ENCODE measurements at regions not wholly inside any gene's neighbourhood (a gene's known extent, or its start where the extent isn't known, plus 50 kb on each side); places are given as distances from the start of the nearest gene placed in this dataset.

DNA sequence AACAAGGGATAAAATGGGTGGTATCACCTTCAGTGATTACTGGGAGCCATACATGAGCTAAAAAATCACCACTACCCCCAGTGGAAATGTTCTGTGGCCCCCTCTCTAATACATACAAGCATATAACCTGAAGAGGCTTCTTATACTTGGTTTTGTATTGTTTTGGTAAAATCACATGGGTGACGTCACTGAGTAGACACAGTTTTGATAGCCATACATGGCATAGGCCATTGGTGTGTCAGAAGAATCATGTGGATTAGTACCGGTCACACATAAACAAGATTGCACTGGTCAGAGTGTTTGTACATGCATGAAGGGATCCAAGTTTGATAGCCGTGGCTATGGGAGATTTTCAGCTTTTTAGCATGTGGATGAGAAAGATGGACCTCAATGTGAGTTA lies 131.9 kb upstream of the RADX start:
- Histone ChIP-seq H3K9me3 (ENCODE audit: control insufficient read depth, insufficient read depth, low read depth, low read length) (no peaks in the 10 kb centered on the region), H3K36me3 (ENCODE audit: control insufficient read depth, insufficient read depth, low read length) (no peaks in the 10 kb centered on the region), H3K27ac (ENCODE audit: low read length) (no peak overlapping the region), H3K4me1 (ENCODE audit: control insufficient read depth, insufficient read depth, low read length) (no peaks in the 10 kb centered on the region), H3K4me3 (ENCODE audit: low read depth in 2 of 2, low read length in 2 of 2) (no peak overlapping the region), H3K27me3 (ENCODE audit: control insufficient read depth, insufficient read depth, low read length) (peaks cover 2% of the 10 kb centered on the region; the same call in 1 of the 2 replicates)
- ATAC-seq (no peak), DNase-seq (ENCODE audit: low read depth, low spot score) (no peak)
- intact Hi-C loops (cut with micrococcal nuclease; ENCODE audit: unreplicated experiment) (loop anchor here (2.0 kb wide), 2 partner anchors 139 to 311 kb away; no protein-coding TSS in a partner anchor), in situ Hi-C loops (cut with HindIII; ENCODE audit: low pct_unique_long_range_greater_than_20kb, low sequenced_read_pairs) (no loop called here)
- CTCF ChIA-PET = no interaction called here
- no TSS peak for BruUV-seq (replicated peaks)
- TF ChIP-seq, protein P1, sequence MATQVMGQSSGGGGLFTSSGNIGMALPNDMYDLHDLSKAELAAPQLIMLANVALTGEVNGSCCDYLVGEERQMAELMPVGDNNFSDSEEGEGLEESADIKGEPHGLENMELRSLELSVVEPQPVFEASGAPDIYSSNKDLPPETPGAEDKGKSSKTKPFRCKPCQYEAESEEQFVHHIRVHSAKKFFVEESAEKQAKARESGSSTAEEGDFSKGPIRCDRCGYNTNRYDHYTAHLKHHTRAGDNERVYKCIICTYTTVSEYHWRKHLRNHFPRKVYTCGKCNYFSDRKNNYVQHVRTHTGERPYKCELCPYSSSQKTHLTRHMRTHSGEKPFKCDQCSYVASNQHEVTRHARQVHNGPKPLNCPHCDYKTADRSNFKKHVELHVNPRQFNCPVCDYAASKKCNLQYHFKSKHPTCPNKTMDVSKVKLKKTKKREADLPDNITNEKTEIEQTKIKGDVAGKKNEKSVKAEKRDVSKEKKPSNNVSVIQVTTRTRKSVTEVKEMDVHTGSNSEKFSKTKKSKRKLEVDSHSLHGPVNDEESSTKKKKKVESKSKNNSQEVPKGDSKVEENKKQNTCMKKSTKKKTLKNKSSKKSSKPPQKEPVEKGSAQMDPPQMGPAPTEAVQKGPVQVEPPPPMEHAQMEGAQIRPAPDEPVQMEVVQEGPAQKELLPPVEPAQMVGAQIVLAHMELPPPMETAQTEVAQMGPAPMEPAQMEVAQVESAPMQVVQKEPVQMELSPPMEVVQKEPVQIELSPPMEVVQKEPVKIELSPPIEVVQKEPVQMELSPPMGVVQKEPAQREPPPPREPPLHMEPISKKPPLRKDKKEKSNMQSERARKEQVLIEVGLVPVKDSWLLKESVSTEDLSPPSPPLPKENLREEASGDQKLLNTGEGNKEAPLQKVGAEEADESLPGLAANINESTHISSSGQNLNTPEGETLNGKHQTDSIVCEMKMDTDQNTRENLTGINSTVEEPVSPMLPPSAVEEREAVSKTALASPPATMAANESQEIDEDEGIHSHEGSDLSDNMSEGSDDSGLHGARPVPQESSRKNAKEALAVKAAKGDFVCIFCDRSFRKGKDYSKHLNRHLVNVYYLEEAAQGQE (IDR thresholded peaks at IDR 0.05; ENCODE audit: insufficient read depth in 1 of 2, low read depth in 2 of 2, low read length in 1 of 2) = no peak
- TF ChIP-seq CTCF (IDR thresholded peaks at IDR 0.05) = no peak
- no peak for TF ChIP-seq TCF7L2 (IDR thresholded peaks at IDR 0.05; ENCODE audit: low read depth, low read length)
- TF ChIP-seq POLR2AphosphoS5 (IDR thresholded peaks at IDR 0.05; ENCODE audit: low read depth, low read length) = no peak
- no peak for TF ChIP-seq SIN3A (IDR thresholded peaks at IDR 0.05; ENCODE audit: borderline replicate concordance, insufficient read depth, low read depth, low read length)
- POLR2A ChIA-PET = no interaction called here

- TF ChIP-seq CTCF (IDR thresholded peaks at IDR 0.05) (peak; percentile 79), SIN3A (IDR thresholded peaks at IDR 0.05; ENCODE audit: borderline replicate concordance, insufficient read depth, low read depth, low read length) (no peak)
- no peaks in the 10 kb centered on the region for H3K4me1 ChIP-seq (ENCODE audit: control insufficient read depth, insufficient read depth, low read length)
- CTCF ChIA-PET = interaction anchor here (0.5 kb wide), 1 partner anchor 298 kb away, joined by 6 read pairs; no protein-coding TSS in a partner anchor
- DNase-seq (ENCODE audit: low read depth, low spot score) (peak; percentile 41), ATAC-seq (peak; percentile 82)
- in situ Hi-C loops (cut with HindIII; ENCODE audit: low pct_unique_long_range_greater_than_20kb, low sequenced_read_pairs) (no loop called here), intact Hi-C loops (cut with micrococcal nuclease; ENCODE audit: unreplicated experiment) (loop anchor here (2.0 kb wide), 2 partner anchors 137 to 309 kb away; no protein-coding TSS in a partner anchor)
- POLR2A ChIA-PET = no interaction called here
- H3K36me3 ChIP-seq (ENCODE audit: control insufficient read depth, insufficient read depth, low read length) = no peaks in the 10 kb centered on the region
- BruUV-seq (replicated peaks) = no TSS peak
- H3K27me3 ChIP-seq (ENCODE audit: control insufficient read depth, insufficient read depth, low read length) = peaks cover 2% of the 10 kb centered on the region; the same call in 1 of the 2 replicates
- H3K27ac ChIP-seq (ENCODE audit: low read length) = no peak overlapping the region
- H3K4me3 ChIP-seq (ENCODE audit: low read depth in 2 of 2, low read length in 2 of 2) = no peak overlapping the region
- no peaks in the 10 kb centered on the region for H3K9me3 ChIP-seq (ENCODE audit: control insufficient read depth, insufficient read depth, low read depth, low read length)
Measured at GRCh38 chrX:106481341-106481740, 130.4 kb upstream of the RADX start.
